HG03103 (cell line): ENCODE measurements at regions not wholly inside any gene's neighbourhood (a gene's known extent, or its start where the extent isn't known, plus 50 kb on each side); places are given as distances from the start of the nearest gene placed in this dataset.
"Not testable (repeated sequence)": the region's sequence is repeated elsewhere in the genome, so short reads cannot be mapped to it uniquely, and the experiment has no call there.

Source experiments
- ATAC-seq: cut with Tn5 transposase; IDR thresholded peaks from one replicate; pipeline ENCODE4 v1.9.1; 2021; ENCODE audit warnings: low read depth; ENCODE audit not compliant: unreplicated experiment

GRCh38 chr7:81158189-81158588 is 239.3 kb upstream of the SEMA3C start:
- no peak for ATAC-seq

- no peak for ATAC-seq
Observed at GRCh38 chr7:81155654-81156373, 237.0 kb upstream of the SEMA3C start.

GRCh38 chr7:81154565-81154964 is 235.7 kb upstream of the SEMA3C start:
- ATAC-seq: no peak

GRCh38 chr7:81152925-81153324 is 234.1 kb upstream of the SEMA3C start:
- ATAC-seq: not testable (repeated sequence)

GRCh38 chr7:81150951-81151361 is 232.1 kb upstream of the SEMA3C start:
- ATAC-seq: no peak

GRCh38 chr7:81143856-81144255 is 225.0 kb upstream of the SEMA3C start:
- ATAC-seq: no peak

- not testable (repeated sequence) for ATAC-seq
Observed at GRCh38 chr7:81141257-81142205, 222.7 kb upstream of the SEMA3C start.

- ATAC-seq: no peak
Observed at GRCh38 chr7:81140775-81141174, 221.9 kb upstream of the SEMA3C start.

GRCh38 chr7:81140252-81140651 is 221.4 kb upstream of the SEMA3C start:
- ATAC-seq: no peak

- ATAC-seq: no peak
Observed at GRCh38 chr7:81138870-81139269, 220.0 kb upstream of the SEMA3C start.

- no peak for ATAC-seq
Observed at GRCh38 chr7:81135324-81135723, 216.5 kb upstream of the SEMA3C start.

- ATAC-seq: no peak
Observed at GRCh38 chr7:81128011-81128410, 209.2 kb upstream of the SEMA3C start.

GRCh38 chr7:81120803-81121202 is 202.0 kb upstream of the SEMA3C start:
- ATAC-seq: no peak

- no peak for ATAC-seq
Observed at GRCh38 chr7:81120111-81120510, 201.3 kb upstream of the SEMA3C start.

GRCh38 chr7:81114633-81115032 is 195.8 kb upstream of the SEMA3C start:
- ATAC-seq: no peak

- no peak for ATAC-seq
Observed at GRCh38 chr7:81112731-81113130, 193.9 kb upstream of the SEMA3C start.

- no peak for ATAC-seq
Observed at GRCh38 chr7:81111781-81112540, 193.1 kb upstream of the SEMA3C start.

GRCh38 chr7:81111358-81111757 is 192.5 kb upstream of the SEMA3C start:
- no peak for ATAC-seq

- ATAC-seq: no peak
Observed at GRCh38 chr7:81110673-81111072, 191.8 kb upstream of the SEMA3C start.

- no peak for ATAC-seq
Observed at GRCh38 chr7:81098213-81098612, 179.4 kb upstream of the SEMA3C start.

GRCh38 chr7:81094952-81095351 is 176.1 kb upstream of the SEMA3C start:
- ATAC-seq: no peak
